ENCODE measurements at regions not wholly inside any gene's neighbourhood (a gene's known extent, or its start where the extent isn't known, plus 50 kb on each side); places are given as distances from the start of the nearest gene placed in this dataset.

DNA sequence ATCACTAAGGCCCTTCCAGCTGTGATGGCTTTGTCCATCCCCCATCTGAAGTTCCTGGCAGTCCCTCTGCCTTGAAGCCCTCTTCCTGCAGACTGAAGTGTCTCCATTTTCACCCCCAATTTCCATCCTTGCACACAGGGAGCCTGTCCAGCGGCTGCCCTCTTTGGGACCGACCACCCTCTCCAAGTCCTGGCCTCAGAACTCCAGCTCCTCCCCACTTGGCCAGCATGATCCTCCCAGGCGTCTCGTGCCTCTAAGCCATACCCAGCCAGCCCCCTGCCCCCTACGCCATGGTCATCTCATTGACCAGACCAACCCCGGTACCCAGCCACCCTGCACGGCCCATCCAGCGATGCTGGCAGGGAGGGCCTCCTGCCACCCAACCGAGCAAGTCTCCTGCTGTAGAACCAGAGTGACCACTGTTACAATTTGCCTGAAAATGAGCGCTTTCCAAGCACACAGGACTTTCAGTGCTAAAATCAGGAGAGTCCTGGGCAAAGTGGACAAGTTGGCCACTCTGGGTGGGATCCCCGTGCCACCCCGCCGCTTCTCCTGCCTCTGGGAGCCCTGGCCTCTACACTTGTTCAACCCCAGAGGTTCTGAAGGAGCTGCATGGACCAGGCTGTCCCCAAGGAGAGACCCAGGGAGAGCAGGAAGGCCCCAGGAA, 362.0 kb downstream of the SEC14L1 start:
- TF ChIP-seq, protein P1, sequence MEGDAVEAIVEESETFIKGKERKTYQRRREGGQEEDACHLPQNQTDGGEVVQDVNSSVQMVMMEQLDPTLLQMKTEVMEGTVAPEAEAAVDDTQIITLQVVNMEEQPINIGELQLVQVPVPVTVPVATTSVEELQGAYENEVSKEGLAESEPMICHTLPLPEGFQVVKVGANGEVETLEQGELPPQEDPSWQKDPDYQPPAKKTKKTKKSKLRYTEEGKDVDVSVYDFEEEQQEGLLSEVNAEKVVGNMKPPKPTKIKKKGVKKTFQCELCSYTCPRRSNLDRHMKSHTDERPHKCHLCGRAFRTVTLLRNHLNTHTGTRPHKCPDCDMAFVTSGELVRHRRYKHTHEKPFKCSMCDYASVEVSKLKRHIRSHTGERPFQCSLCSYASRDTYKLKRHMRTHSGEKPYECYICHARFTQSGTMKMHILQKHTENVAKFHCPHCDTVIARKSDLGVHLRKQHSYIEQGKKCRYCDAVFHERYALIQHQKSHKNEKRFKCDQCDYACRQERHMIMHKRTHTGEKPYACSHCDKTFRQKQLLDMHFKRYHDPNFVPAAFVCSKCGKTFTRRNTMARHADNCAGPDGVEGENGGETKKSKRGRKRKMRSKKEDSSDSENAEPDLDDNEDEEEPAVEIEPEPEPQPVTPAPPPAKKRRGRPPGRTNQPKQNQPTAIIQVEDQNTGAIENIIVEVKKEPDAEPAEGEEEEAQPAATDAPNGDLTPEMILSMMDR (IDR thresholded peaks at IDR 0.05; ENCODE audit: low read depth, low read length, poor library complexity, severe bottlenecking): no peak
- TF ChIP-seq EZH2phosphoT487 (IDR thresholded peaks at IDR 0.05; ENCODE audit: borderline replicate concordance, low read length): no peak
